Keratinocyte (primary cell): ENCODE measurements at regions not wholly inside any gene's neighbourhood (a gene's known extent, or its start where the extent isn't known, plus 50 kb on each side); places are given as distances from the start of the nearest gene placed in this dataset.

ENCODE experiments used
- DNase-seq: peaks from one replicate; pipeline ENCODE4 v3.0.0-alpha.2; 2011; ENCODE audit warnings: low read depth, missing footprints, low spot score
- FAIRE-seq: peaks from 2 replicates; lab custom pipeline; 2011; peaks lifted over from hg19 to GRCh38; lab: Jason Lieb, UNC
- H2AFZ ChIP-seq: 2 replicates; pipeline ENCODE4 v1.6.0; 2012; ENCODE audit warnings: low read length, control low read depth, inconsistent platforms; ENCODE audit not compliant: control insufficient read depth
- H3K27ac ChIP-seq: 2 replicates; pipeline ENCODE4 v1.5.1; 2011; ENCODE audit warnings: low read length; ENCODE audit not compliant: control insufficient read depth, insufficient read depth
- H3K27me3 ChIP-seq: 3 replicates; pipeline ENCODE4 v1.6.0; 2011; ENCODE audit warnings: low read length; ENCODE audit not compliant: control insufficient read depth, insufficient read depth; ENCODE audit errors: extremely low read depth
- H3K36me3 ChIP-seq, 2 experiments: 2 replicates in 1 of 2; 3 replicates in 1 of 2; pipeline ENCODE4 v1.5.1; 2011; ENCODE audit warnings: low read length in 2 of 2, mild to moderate bottlenecking in 1 of 2; ENCODE audit not compliant: control insufficient read depth in 2 of 2, insufficient read depth in 2 of 2; ENCODE audit errors: extremely low read depth in 1 of 2
- H3K4me1 ChIP-seq: 3 replicates; pipeline ENCODE4 v1.5.1; 2011; ENCODE audit warnings: low read length; ENCODE audit not compliant: control insufficient read depth, insufficient read depth; ENCODE audit errors: extremely low read depth
- H3K4me2 ChIP-seq: 3 replicates; pipeline ENCODE4 v1.6.0; 2011; ENCODE audit warnings: low read depth, low read length; ENCODE audit not compliant: control insufficient read depth, insufficient read depth; ENCODE audit errors: extremely low read depth
- H3K4me3 ChIP-seq, 3 experiments: fragments of 200-600 bp in 1 of 3; sonication (generic) in 1 of 3; 2 replicates in 2 of 3; 3 replicates in 1 of 3; pipeline ENCODE4 v1.5.1; 2011 to 2016; ENCODE audit warnings: low read length in 3 of 3, mild to moderate bottlenecking in 3 of 3, control low read depth in 2 of 3, inconsistent platforms in 1 of 3, low read depth in 1 of 3, mixed read lengths in 1 of 3, mixed run types in 1 of 3, moderate library complexity in 1 of 3; ENCODE audit not compliant: control insufficient read depth in 2 of 3, insufficient read depth in 2 of 3; ENCODE audit errors: extremely low read depth in 1 of 3
- H3K79me2 ChIP-seq: 2 replicates; pipeline ENCODE4 v1.6.0; 2012; ENCODE audit warnings: low read length; ENCODE audit not compliant: control insufficient read depth, insufficient read depth
- H3K9ac ChIP-seq: 3 replicates; pipeline ENCODE4 v1.6.0; 2011; ENCODE audit warnings: low read length; ENCODE audit not compliant: control insufficient read depth, insufficient read depth; ENCODE audit errors: extremely low read depth
- H3K9me1 ChIP-seq: 3 replicates; pipeline ENCODE4 v1.6.0; 2011; ENCODE audit warnings: low read length; ENCODE audit not compliant: control insufficient read depth, insufficient read depth; ENCODE audit errors: extremely low read depth
- H3K9me3 ChIP-seq: 2 replicates; pipeline ENCODE4 v1.5.1; 2012; ENCODE audit warnings: low read depth, low read length; ENCODE audit not compliant: control insufficient read depth
- H4K20me1 ChIP-seq: 3 replicates; pipeline ENCODE4 v1.6.0; 2011; ENCODE audit warnings: low read length; ENCODE audit not compliant: control insufficient read depth, insufficient read depth; ENCODE audit errors: extremely low read depth
- CTCF ChIP-seq, 3 experiments: IDR thresholded peaks in 1 of 3; conservative IDR thresholded peaks in 1 of 3; optimal IDR thresholded peaks in 1 of 3; 2 replicates in 2 of 3; 3 replicates in 1 of 3; pipeline versions ENCODE3 to v1.5.1; 2011; ENCODE audit warnings: low read length in 3 of 3, mild to moderate bottlenecking in 3 of 3, moderate library complexity in 2 of 3, control low read depth in 1 of 3, inconsistent platforms in 1 of 3; ENCODE audit not compliant: insufficient read depth in 2 of 3; ENCODE audit errors: extremely low read depth in 1 of 3
- EZH2 ChIP-seq: IDR thresholded peaks from one replicate; pipeline ENCODE4 v1.6.1; 2012; ENCODE audit warnings: inconsistent platforms, mild to moderate bottlenecking, low read length, moderate library complexity
- dilution Hi-C: fragments of 300-500 bp; cut with MboI; formaldehyde crosslinking; loops from one replicate; pipeline ENCODE4 v1.7.0; 2020; ENCODE audit warnings: low sequenced_read_pairs; ENCODE audit not compliant: extremely low pct_ligation_motif_present

GRCh38 chr5:3307982-3308621 lies 287.5 kb upstream of the IRX1 start:
- no peaks in the 10 kb centered on the region for H3K36me3 ChIP-seq
- H3K79me2 ChIP-seq = no peaks in the 10 kb centered on the region
- no peaks in the 10 kb centered on the region for H4K20me1 ChIP-seq
- no peak for TF ChIP-seq EZH2
- no peak for TF ChIP-seq CTCF (optimal IDR thresholded peaks at IDR 0.05 in 1 of 3, IDR thresholded peaks at IDR 0.05 in 1 of 3, conservative IDR thresholded peaks at IDR 0.05 in 1 of 3; ENCODE audit: extremely low read depth in 1 of 3, insufficient read depth in 2 of 3, low read length in 3 of 3)
- DNase-seq (no peak), FAIRE-seq (peak; percentile 68)
- H3K9me1 ChIP-seq = no peaks in the 10 kb centered on the region
- dilution Hi-C loops = no loop called here
- H3K27me3 ChIP-seq = no peaks in the 10 kb centered on the region
- H3K9ac ChIP-seq = no peak overlapping the region
- H3K4me1 ChIP-seq = peaks cover 41% of the 10 kb centered on the region
- peaks cover 6% of the 10 kb centered on the region for H3K9me3 ChIP-seq
- H3K4me3 ChIP-seq = no peak overlapping the region
- H3K4me2 ChIP-seq = peak overlapping the region; percentile 28
- H2AFZ ChIP-seq = no peak overlapping the region
- H3K27ac ChIP-seq = peak overlapping the region; percentile 4

- no peaks in the 10 kb centered on the region for H3K36me3 ChIP-seq
- no peaks in the 10 kb centered on the region for H3K9me3 ChIP-seq
- H3K4me3 ChIP-seq = no peak overlapping the region
- dilution Hi-C loops = no loop called here
- no peak overlapping the region for H3K4me2 ChIP-seq
- H3K27me3 ChIP-seq = no peaks in the 10 kb centered on the region
- H2AFZ ChIP-seq = no peak overlapping the region
- no peak for FAIRE-seq
- H4K20me1 ChIP-seq = no peaks in the 10 kb centered on the region
- no peak for DNase-seq
- no peaks in the 10 kb centered on the region for H3K9me1 ChIP-seq
- no peaks in the 10 kb centered on the region for H3K79me2 ChIP-seq
- TF ChIP-seq CTCF (optimal IDR thresholded peaks at IDR 0.05 in 1 of 3, IDR thresholded peaks at IDR 0.05 in 1 of 3, conservative IDR thresholded peaks at IDR 0.05 in 1 of 3; ENCODE audit: extremely low read depth in 1 of 3, insufficient read depth in 2 of 3, low read length in 3 of 3) (no peak), EZH2 (no peak)
- no peak overlapping the region for H3K27ac ChIP-seq
- H3K4me1 ChIP-seq = peaks cover 37% of the 10 kb centered on the region
- no peak overlapping the region for H3K9ac ChIP-seq
These were observed 290.2 kb upstream of the IRX1 start for GRCh38 chr5:3305432-3305831.
